ENCODE measurements at regions not wholly inside any gene's neighbourhood (a gene's known extent, or its start where the extent isn't known, plus 50 kb on each side); places are given as distances from the start of the nearest gene placed in this dataset.

- TF ChIP-seq, protein P1, sequence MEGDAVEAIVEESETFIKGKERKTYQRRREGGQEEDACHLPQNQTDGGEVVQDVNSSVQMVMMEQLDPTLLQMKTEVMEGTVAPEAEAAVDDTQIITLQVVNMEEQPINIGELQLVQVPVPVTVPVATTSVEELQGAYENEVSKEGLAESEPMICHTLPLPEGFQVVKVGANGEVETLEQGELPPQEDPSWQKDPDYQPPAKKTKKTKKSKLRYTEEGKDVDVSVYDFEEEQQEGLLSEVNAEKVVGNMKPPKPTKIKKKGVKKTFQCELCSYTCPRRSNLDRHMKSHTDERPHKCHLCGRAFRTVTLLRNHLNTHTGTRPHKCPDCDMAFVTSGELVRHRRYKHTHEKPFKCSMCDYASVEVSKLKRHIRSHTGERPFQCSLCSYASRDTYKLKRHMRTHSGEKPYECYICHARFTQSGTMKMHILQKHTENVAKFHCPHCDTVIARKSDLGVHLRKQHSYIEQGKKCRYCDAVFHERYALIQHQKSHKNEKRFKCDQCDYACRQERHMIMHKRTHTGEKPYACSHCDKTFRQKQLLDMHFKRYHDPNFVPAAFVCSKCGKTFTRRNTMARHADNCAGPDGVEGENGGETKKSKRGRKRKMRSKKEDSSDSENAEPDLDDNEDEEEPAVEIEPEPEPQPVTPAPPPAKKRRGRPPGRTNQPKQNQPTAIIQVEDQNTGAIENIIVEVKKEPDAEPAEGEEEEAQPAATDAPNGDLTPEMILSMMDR (IDR thresholded peaks at IDR 0.05): peak in 1 of 5 experiments; percentile 40
- no peak for TF ChIP-seq POLR2A (IDR thresholded peaks at IDR 0.05)
- no peak for TF ChIP-seq POLR2AphosphoS5 (IDR thresholded peaks at IDR 0.05)
Observed at GRCh38 chr1:220378571-220379302, 106.5 kb upstream of the RAB3GAP2 start.
